ENCODE measurements at regions not wholly inside any gene's neighbourhood (a gene's known extent, or its start where the extent isn't known, plus 50 kb on each side); places are given as distances from the start of the nearest gene placed in this dataset.

DNA sequence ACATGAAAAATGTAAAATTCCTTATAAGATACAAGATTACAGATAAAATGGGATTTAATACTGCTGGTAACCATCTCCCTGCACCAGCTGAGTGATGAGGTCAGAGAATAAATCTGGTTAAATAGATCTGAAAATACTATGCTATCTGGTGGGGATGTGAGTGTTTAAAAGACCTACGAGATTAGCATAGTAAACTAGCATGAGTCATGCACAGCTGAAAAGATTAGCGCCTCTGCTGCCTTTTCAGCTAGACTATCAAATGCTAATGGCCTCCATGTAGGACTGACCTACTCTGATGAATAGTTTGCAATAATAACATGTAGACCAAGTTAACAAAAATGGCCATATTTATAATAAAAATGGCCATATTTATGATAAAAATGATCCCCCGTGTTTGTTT, 553.3 kb downstream of the C6orf118 start:
- Histone ChIP-seq H3K4me3 (ENCODE audit: low read depth, low read length) (no peak overlapping the region), H3K27me3 (ENCODE audit: control insufficient read depth, insufficient read depth, low read length) (no peaks in the 10 kb centered on the region), H3K36me3 (ENCODE audit: control insufficient read depth, insufficient read depth, low read length) (no peaks in the 10 kb centered on the region)
- TF ChIP-seq, protein P1, sequence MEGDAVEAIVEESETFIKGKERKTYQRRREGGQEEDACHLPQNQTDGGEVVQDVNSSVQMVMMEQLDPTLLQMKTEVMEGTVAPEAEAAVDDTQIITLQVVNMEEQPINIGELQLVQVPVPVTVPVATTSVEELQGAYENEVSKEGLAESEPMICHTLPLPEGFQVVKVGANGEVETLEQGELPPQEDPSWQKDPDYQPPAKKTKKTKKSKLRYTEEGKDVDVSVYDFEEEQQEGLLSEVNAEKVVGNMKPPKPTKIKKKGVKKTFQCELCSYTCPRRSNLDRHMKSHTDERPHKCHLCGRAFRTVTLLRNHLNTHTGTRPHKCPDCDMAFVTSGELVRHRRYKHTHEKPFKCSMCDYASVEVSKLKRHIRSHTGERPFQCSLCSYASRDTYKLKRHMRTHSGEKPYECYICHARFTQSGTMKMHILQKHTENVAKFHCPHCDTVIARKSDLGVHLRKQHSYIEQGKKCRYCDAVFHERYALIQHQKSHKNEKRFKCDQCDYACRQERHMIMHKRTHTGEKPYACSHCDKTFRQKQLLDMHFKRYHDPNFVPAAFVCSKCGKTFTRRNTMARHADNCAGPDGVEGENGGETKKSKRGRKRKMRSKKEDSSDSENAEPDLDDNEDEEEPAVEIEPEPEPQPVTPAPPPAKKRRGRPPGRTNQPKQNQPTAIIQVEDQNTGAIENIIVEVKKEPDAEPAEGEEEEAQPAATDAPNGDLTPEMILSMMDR (IDR thresholded peaks at IDR 0.05; ENCODE audit: insufficient read depth, low read length, poor library complexity, severe bottlenecking), result no peak
- DNase-seq (ENCODE audit: low read depth), result no peak

DNA sequence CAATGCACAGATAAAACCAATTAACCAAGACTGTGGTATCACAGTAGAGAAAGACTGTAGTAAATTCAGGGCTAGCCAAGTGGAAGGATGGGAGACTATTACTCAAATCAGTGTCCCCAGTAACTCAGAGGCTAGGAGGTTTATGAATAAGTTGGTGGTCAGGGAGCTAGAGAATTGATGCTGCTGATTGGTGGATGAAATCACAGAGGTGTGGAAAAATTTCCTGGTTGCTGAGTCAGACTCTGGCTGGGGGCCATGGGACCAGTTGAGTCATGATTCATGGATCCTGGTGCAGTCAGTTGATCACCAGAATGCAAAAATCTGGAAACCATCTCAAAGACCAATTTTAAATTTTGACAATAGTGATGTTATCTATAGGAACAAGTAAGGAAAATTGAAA, 555.9 kb downstream of the C6orf118 start:
- no peaks in the 10 kb centered on the region for H3K36me3 ChIP-seq (ENCODE audit: control insufficient read depth, insufficient read depth, low read length)
- H3K4me3 ChIP-seq (ENCODE audit: low read depth, low read length), result no peak overlapping the region
- H3K27me3 ChIP-seq (ENCODE audit: control insufficient read depth, insufficient read depth, low read length), result no peaks in the 10 kb centered on the region
- DNase-seq (ENCODE audit: low read depth), result peak; percentile 44
- TF ChIP-seq, protein P1 (IDR thresholded peaks at IDR 0.05; ENCODE audit: insufficient read depth, low read length, poor library complexity, severe bottlenecking), result no peak

DNA sequence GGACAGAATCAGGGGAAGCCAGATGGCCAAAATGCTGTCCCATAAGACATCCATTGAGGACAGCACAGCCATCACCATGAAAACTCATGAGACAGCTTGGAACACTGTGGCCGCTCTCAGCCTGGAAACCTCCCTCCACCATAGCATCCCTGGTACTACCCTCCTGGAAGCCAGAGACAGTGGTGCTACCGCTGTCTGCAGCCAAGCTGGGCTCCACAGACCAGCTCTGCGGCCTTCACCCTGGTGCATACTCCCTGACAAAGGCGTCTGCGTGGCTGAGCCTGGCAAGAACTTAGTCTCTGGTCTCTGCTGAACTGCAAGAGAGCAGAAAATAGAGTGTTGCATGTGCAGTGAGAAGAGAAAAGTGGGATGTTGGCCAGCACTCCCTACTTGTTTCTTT, 558.0 kb downstream of the C6orf118 start:
- TF ChIP-seq, protein P1 (IDR thresholded peaks at IDR 0.05; ENCODE audit: insufficient read depth, low read length, poor library complexity, severe bottlenecking), result no peak

GRCh38 chr6:164750128-164750527, 559.3 kb downstream of the C6orf118 start:
- no peaks in the 10 kb centered on the region for H3K27me3 ChIP-seq (ENCODE audit: control insufficient read depth, insufficient read depth, low read length)
- no peak overlapping the region for H3K4me3 ChIP-seq (ENCODE audit: low read depth, low read length)
- no peaks in the 10 kb centered on the region for H3K36me3 ChIP-seq (ENCODE audit: control insufficient read depth, insufficient read depth, low read length)
- TF ChIP-seq, protein P1 (IDR thresholded peaks at IDR 0.05; ENCODE audit: insufficient read depth, low read length, poor library complexity, severe bottlenecking), result no peak
- DNase-seq (ENCODE audit: low read depth), result no peak

More for the DNA sequence above, 558.0 kb downstream of the C6orf118 start:
- DNase-seq (ENCODE audit: low read depth), result no peak
- no peaks in the 10 kb centered on the region for H3K36me3 ChIP-seq (ENCODE audit: control insufficient read depth, insufficient read depth, low read length)
- no peaks in the 10 kb centered on the region for H3K27me3 ChIP-seq (ENCODE audit: control insufficient read depth, insufficient read depth, low read length)
- H3K4me3 ChIP-seq (ENCODE audit: low read depth, low read length), result no peak overlapping the region

DNA sequence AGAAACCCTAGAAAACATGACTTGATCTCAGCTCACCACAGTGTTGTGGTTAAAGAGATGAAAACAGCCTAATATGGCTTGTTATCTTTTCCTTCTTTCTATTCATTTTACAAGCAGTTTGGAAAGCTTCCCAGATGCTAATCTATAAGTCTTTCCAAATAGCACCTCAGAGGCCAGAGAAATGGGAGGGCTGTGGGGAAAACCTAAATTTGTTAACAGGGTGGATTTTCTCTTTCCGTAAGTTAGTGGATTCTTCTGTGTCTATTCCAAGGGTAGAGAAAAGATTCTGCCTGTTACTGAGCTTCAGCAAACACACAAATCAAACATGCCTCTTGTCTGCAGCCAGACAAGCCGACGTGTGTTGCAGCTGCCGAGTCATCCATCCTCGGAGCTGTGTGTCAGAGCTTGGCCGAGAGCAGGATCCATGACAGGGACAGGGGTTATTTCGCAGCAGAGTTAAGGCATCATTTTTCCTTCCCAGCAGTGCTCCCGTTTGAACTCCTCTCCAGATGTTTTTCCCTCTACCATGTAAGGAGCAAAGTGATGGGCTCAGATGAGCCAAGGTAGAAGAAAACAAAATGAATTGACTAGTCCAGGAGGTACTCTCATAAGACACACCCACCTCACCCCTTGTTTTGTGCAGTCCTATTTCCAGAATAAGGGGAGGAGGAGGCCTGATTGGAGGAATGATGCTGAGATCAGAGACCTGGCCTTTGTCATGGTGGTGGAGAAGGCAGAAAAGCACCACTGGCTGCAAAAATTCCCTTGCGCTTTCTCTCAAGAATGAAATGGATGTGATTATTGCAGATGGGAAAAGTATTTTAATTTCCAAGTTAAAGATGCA, 560.0 kb downstream of the C6orf118 start:
- DNase-seq (ENCODE audit: low read depth), result peak; percentile 48
- no peak overlapping the region for H3K4me3 ChIP-seq (ENCODE audit: low read depth, low read length)
- no peaks in the 10 kb centered on the region for H3K36me3 ChIP-seq (ENCODE audit: control insufficient read depth, insufficient read depth, low read length)
- TF ChIP-seq, protein P1 (IDR thresholded peaks at IDR 0.05; ENCODE audit: insufficient read depth, low read length, poor library complexity, severe bottlenecking), result no peak
- H3K27me3 ChIP-seq (ENCODE audit: control insufficient read depth, insufficient read depth, low read length), result no peaks in the 10 kb centered on the region

DNA sequence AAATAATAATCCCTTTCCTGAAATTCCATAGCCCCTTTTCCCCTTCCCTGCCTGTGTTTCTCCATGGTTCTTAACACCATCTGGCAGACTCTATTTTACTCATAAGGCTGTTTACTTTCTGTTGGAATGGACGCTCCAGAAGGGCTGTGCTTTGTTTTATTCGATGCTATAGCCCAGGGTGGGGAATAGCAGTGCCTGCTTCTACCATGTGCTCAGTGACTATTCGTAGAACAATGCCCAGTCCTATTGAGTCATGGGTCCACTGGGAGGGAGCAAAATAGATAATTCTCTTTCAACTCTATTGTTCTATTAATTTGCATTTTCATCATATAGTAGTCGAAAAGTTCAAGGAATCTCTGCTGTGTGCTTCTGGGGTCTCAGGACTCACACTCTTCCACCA, 565.1 kb downstream of the C6orf118 start:
- H3K4me3 ChIP-seq (ENCODE audit: low read depth, low read length), result no peak overlapping the region
- no peak for DNase-seq (ENCODE audit: low read depth)
- H3K36me3 ChIP-seq (ENCODE audit: control insufficient read depth, insufficient read depth, low read length), result no peaks in the 10 kb centered on the region
- TF ChIP-seq, protein P1 (IDR thresholded peaks at IDR 0.05; ENCODE audit: insufficient read depth, low read length, poor library complexity, severe bottlenecking), result no peak
- H3K27me3 ChIP-seq (ENCODE audit: control insufficient read depth, insufficient read depth, low read length), result no peaks in the 10 kb centered on the region
